H1 (cell line): ENCODE measurements at regions not wholly inside any gene's neighbourhood (a gene's known extent, or its start where the extent isn't known, plus 50 kb on each side); places are given as distances from the start of the nearest gene placed in this dataset.

ENCODE experiments used
- CTCF ChIA-PET: fragments of 300-600 bp; sonication (Branson Sonifier 250); formaldehyde crosslinking; loops from one replicate; lab custom pipeline; 2021; ENCODE audit not compliant: partially characterized antibody; lab: Charles Lee
- POLR2A ChIA-PET: fragments of 300-600 bp; sonication (Branson Sonifier 250); formaldehyde crosslinking; loops from one replicate; lab custom pipeline; 2021; ENCODE audit warnings: inconsistent platforms; ENCODE audit not compliant: partially characterized antibody; lab: Charles Lee
- DNase-seq, 2 experiments: peaks; one replicate each; pipeline versions ENCODE4 v3.0.0 to v3.0.0-alpha.2; 2010 to 2022; ENCODE audit warnings: low spot score in 2 of 2, low read depth in 1 of 2, mixed read lengths in 1 of 2
- FAIRE-seq: peaks from 2 replicates; lab custom pipeline; 2011; peaks lifted over from hg19 to GRCh38; lab: Jason Lieb, UNC
- H2AFZ ChIP-seq: 2 replicates; pipeline ENCODE4 v1.8.1; 2012; ENCODE audit warnings: low read length, inconsistent platforms
- H2AK5ac ChIP-seq: 2 replicates; pipeline ENCODE4 v1.6.1; 2013; ENCODE audit warnings: low read depth, low read length
- H2BK120ac ChIP-seq: replicated peaks from 2 replicates; pipeline ENCODE3; 2013; ENCODE audit warnings: low read depth, low read length, inconsistent platforms
- H2BK12ac ChIP-seq: 2 replicates; pipeline ENCODE4 v1.6.1; 2013; ENCODE audit warnings: low read depth, low read length
- H2BK15ac ChIP-seq: 2 replicates; pipeline ENCODE4 v1.6.1; 2013; ENCODE audit warnings: low read length
- H2BK20ac ChIP-seq: 2 replicates; pipeline ENCODE4 v1.6.1; 2013; ENCODE audit warnings: low read length
- H2BK5ac ChIP-seq: 2 replicates; pipeline ENCODE4 v1.6.1; 2013; ENCODE audit warnings: low read depth, low read length
- H3K14ac ChIP-seq: 2 replicates; pipeline ENCODE4 v1.6.1; 2013; ENCODE audit warnings: inconsistent platforms; ENCODE audit not compliant: insufficient read length
- H3K18ac ChIP-seq: 2 replicates; pipeline ENCODE4 v1.6.1; 2013; ENCODE audit warnings: low read length; ENCODE audit errors: extremely low read depth
- H3K23ac ChIP-seq: 2 replicates; pipeline ENCODE4 v1.6.1; 2013; ENCODE audit warnings: inconsistent platforms; ENCODE audit not compliant: insufficient read length
- H3K23me2 ChIP-seq: 2 replicates; pipeline ENCODE4 v1.6.1; 2013; ENCODE audit warnings: low read depth, low read length
- H3K27ac ChIP-seq: 2 replicates; pipeline ENCODE4 v1.6.1; 2011; ENCODE audit warnings: low read depth, low read length, inconsistent platforms
- H3K27me3 ChIP-seq, 4 experiments: replicated peaks in 1 of 4; 1 replicate in 1 of 4; 2 replicates in 3 of 4; pipeline versions ENCODE4 v1.6.1 to v1.8.1; 2011 to 2013; ENCODE audit warnings: low read length in 3 of 4, mild to moderate bottlenecking in 3 of 4, inconsistent platforms in 2 of 4, mixed read lengths in 2 of 4, moderate library complexity in 1 of 4; ENCODE audit not compliant: control insufficient read depth in 3 of 4, insufficient read depth in 3 of 4; ENCODE audit errors: extremely low read depth in 1 of 4
- H3K36me3 ChIP-seq, 4 experiments: 2 replicates each; pipeline versions ENCODE4 v1.6.1 to v1.8.1; 2011 to 2013; ENCODE audit warnings: mild to moderate bottlenecking in 4 of 4, low read length in 3 of 4, moderate library complexity in 2 of 4, control low read depth in 1 of 4, inconsistent platforms in 1 of 4; ENCODE audit not compliant: insufficient read depth in 4 of 4, control insufficient read depth in 2 of 4
- H3K4ac ChIP-seq: replicated peaks from 2 replicates; pipeline ENCODE3; 2013; ENCODE audit warnings: low read length, low read depth, mixed read lengths, inconsistent platforms; ENCODE audit not compliant: insufficient read length
- H3K4me1 ChIP-seq, 4 experiments: replicated peaks in 1 of 4; 1 replicate in 1 of 4; 2 replicates in 3 of 4; pipeline versions ENCODE4 v1.6.1 to v1.8.1; 2011 to 2013; ENCODE audit warnings: low read length in 3 of 4, inconsistent platforms in 2 of 4, mixed read lengths in 1 of 4; ENCODE audit not compliant: insufficient read depth in 4 of 4, control insufficient read depth in 3 of 4
- H3K4me2 ChIP-seq, 2 experiments: 2 replicates each; pipeline versions ENCODE4 v1.6.1 to v1.8.1; 2011 to 2013; ENCODE audit warnings: low read depth in 2 of 2, low read length in 2 of 2, control low read depth in 1 of 2, inconsistent platforms in 1 of 2, mild to moderate bottlenecking in 1 of 2; ENCODE audit not compliant: insufficient read depth in 1 of 2
- H3K4me3 ChIP-seq, 4 experiments: fragments of 200-600, 300-600 bp in 1 of 4; sonication (generic), shearing (Covaris generic), sonication (Bioruptor Twin) in 1 of 4; 2 replicates each; pipeline versions ENCODE4 v1.5.1 to v1.8.1; 2011 to 2016; ENCODE audit warnings: low read length in 4 of 4, low read depth in 3 of 4, control low read depth in 2 of 4, inconsistent platforms in 2 of 4, mild to moderate bottlenecking in 2 of 4, mixed read lengths in 1 of 4, moderate library complexity in 1 of 4; ENCODE audit not compliant: insufficient read depth in 2 of 4; ENCODE audit errors: extremely low read depth in 1 of 4
- H3K56ac ChIP-seq: replicated peaks from 2 replicates; pipeline ENCODE3; 2013; ENCODE audit warnings: low read depth, mild to moderate bottlenecking, mixed read lengths, low read length, inconsistent platforms; ENCODE audit not compliant: insufficient read length
- H3K79me1 ChIP-seq: 2 replicates; pipeline ENCODE4 v1.6.1; 2013; ENCODE audit warnings: low read depth, low read length, control low read depth
- H3K79me2 ChIP-seq, 2 experiments: 2 replicates each; pipeline versions ENCODE4 v1.6.1 to v1.8.1; 2012 to 2013; ENCODE audit warnings: low read length in 2 of 2, mild to moderate bottlenecking in 2 of 2, inconsistent platforms in 1 of 2; ENCODE audit not compliant: insufficient read depth in 2 of 2, control insufficient read depth in 1 of 2
- H3K9ac ChIP-seq, 4 experiments: replicated peaks in 1 of 4; 1 replicate in 1 of 4; 2 replicates in 3 of 4; pipeline versions ENCODE4 v1.6.1 to v1.8.1; 2011 to 2013; ENCODE audit warnings: low read depth in 3 of 4, low read length in 3 of 4, control low read depth in 2 of 4, mild to moderate bottlenecking in 2 of 4, moderate library complexity in 2 of 4, inconsistent platforms in 1 of 4; ENCODE audit errors: extremely low read depth in 1 of 4
- H3K9me3 ChIP-seq, 2 experiments: 2 replicates each; pipeline versions ENCODE4 v1.6.1 to v1.8.1; 2012 to 2013; ENCODE audit warnings: mild to moderate bottlenecking in 2 of 2, moderate library complexity in 2 of 2, control low read depth in 1 of 2, inconsistent platforms in 1 of 2, low read depth in 1 of 2, low read length in 1 of 2, mixed read lengths in 1 of 2; ENCODE audit not compliant: insufficient read depth in 2 of 2
- H4K20me1 ChIP-seq, 2 experiments: replicated peaks in 1 of 2; 2 replicates each; pipeline versions ENCODE3 to v1.8.1; 2011 to 2013; ENCODE audit warnings: inconsistent platforms in 2 of 2, low read length in 2 of 2, mild to moderate bottlenecking in 1 of 2; ENCODE audit not compliant: insufficient read depth in 2 of 2, control insufficient read depth in 1 of 2
- H4K5ac ChIP-seq: 2 replicates; pipeline ENCODE4 v1.6.1; 2013; ENCODE audit warnings: low read length, low read depth, mixed read lengths, inconsistent platforms; ENCODE audit not compliant: insufficient read length
- H4K8ac ChIP-seq: 2 replicates; pipeline ENCODE4 v1.8.0; 2013; ENCODE audit warnings: mild to moderate bottlenecking, moderate library complexity, low read length, inconsistent platforms; ENCODE audit not compliant: insufficient read depth; ENCODE audit errors: extremely low read depth
- H4K91ac ChIP-seq: replicated peaks from 2 replicates; pipeline ENCODE3; 2013; ENCODE audit warnings: low read length, mixed read lengths, inconsistent platforms; ENCODE audit not compliant: insufficient read length
- BCL11A ChIP-seq, 2 experiments: IDR thresholded peaks; one replicate each; pipeline ENCODE4 v1.6.1; 2011; ENCODE audit warnings: low read depth in 2 of 2, low read length in 2 of 2, mild to moderate bottlenecking in 2 of 2
- CHD1 ChIP-seq: IDR thresholded peaks from 2 replicates; pipeline ENCODE4 v1.6.1; 2012; ENCODE audit warnings: low read depth, low read length, improper control_type of control experiment
- CTBP2 ChIP-seq: IDR thresholded peaks from 2 replicates; pipeline ENCODE4 v1.7.0; 2011; ENCODE audit warnings: borderline replicate concordance, mild to moderate bottlenecking, moderate library complexity, mixed read lengths, low read length; ENCODE audit not compliant: insufficient read depth, insufficient read length
- EGR1 ChIP-seq: IDR thresholded peaks from 2 replicates; pipeline ENCODE4 v1.6.1; 2011; ENCODE audit warnings: low read depth, low read length, borderline replicate concordance
- FOSL1 ChIP-seq: IDR thresholded peaks from 2 replicates; pipeline ENCODE4 v1.6.1; 2011; ENCODE audit warnings: mild to moderate bottlenecking, low read depth, low read length, moderate library complexity; ENCODE audit not compliant: insufficient read depth
- JUN ChIP-seq: IDR thresholded peaks from 2 replicates; pipeline ENCODE4 v1.6.1; 2011; ENCODE audit warnings: low read depth, mild to moderate bottlenecking, improper control_type of control experiment, low read length
- MAX ChIP-seq: IDR thresholded peaks from 2 replicates; pipeline ENCODE4 v1.6.1; 2012; ENCODE audit warnings: inconsistent platforms
- PHF8 ChIP-seq: fragments of 200-600 bp; sonication (generic); conservative IDR thresholded peaks from 2 replicates; pipeline ENCODE4 v1.7.1; 2012; ENCODE audit warnings: low read depth, mild to moderate bottlenecking, inconsistent platforms, low read length, moderate library complexity
- POU5F1 ChIP-seq: IDR thresholded peaks from 2 replicates; pipeline ENCODE4 v1.6.1; 2011; ENCODE audit warnings: low read depth, mild to moderate bottlenecking, low read length, moderate library complexity
- SIN3A ChIP-seq, 2 experiments: IDR thresholded peaks in 1 of 2; conservative IDR thresholded peaks in 1 of 2; 2 replicates each; pipeline ENCODE4 v1.6.1; 2011 to 2012; ENCODE audit warnings: low read length in 2 of 2, improper control_type of control experiment in 1 of 2, low read depth in 1 of 2, mild to moderate bottlenecking in 1 of 2
- SIRT6 ChIP-seq: IDR thresholded peaks from one replicate; pipeline ENCODE4 v1.7.1; 2012; ENCODE audit warnings: low read length, inconsistent platforms
- SIX5 ChIP-seq: IDR thresholded peaks from 2 replicates; pipeline ENCODE4 v1.6.1; 2011; ENCODE audit warnings: mild to moderate bottlenecking, low read depth, low read length
- SP2 ChIP-seq: IDR thresholded peaks from 2 replicates; pipeline ENCODE4 v1.6.1; 2012; ENCODE audit warnings: mild to moderate bottlenecking, low read length, inconsistent platforms
- TCF12 ChIP-seq: IDR thresholded peaks from 2 replicates; pipeline ENCODE4 v1.6.1; 2011; ENCODE audit warnings: low read depth, mild to moderate bottlenecking, low read length
- YY1 ChIP-seq: IDR thresholded peaks from 2 replicates; pipeline ENCODE4 v1.6.1; 2011; ENCODE audit warnings: low read depth, mild to moderate bottlenecking, low read length
- WGBS, 2 experiments: shearing (Covaris generic) in 1 of 2; methylation state at CpG; one replicate each; pipeline versions ENCODE4 v1.1.6 to v1.1.7; 2013 to 2015; ENCODE audit warnings: low lambda C conversion rate in 2 of 2, mixed read lengths in 2 of 2, inconsistent platforms in 1 of 2, low coverage in 1 of 2, missing lambda C conversion rate in 1 of 2; ENCODE audit not compliant: insufficient replicate concordance in 2 of 2, insufficient coverage in 1 of 2, insufficient read length in 1 of 2; ENCODE audit errors: extremely low coverage in 1 of 2, missing lambda C conversion rate in 1 of 2; 5-methylcytosine and 5-hydroxymethylcytosine counted together

- ChIA-PET CTCF (interaction anchor here (1.0 to 1.4 kb wide), 3 partner anchors 11 to 131 kb away, joined by 3 to 4 read pairs (median 3); no protein-coding TSS in a partner anchor), POLR2A (no interaction called here)
- H4K5ac ChIP-seq = no peak overlapping the region
- no peak overlapping the region for H3K4me2 ChIP-seq
- H4K91ac ChIP-seq = no peak overlapping the region
- H2BK12ac ChIP-seq = no peak overlapping the region
- H3K56ac ChIP-seq = no peak overlapping the region
- no peaks in the 10 kb centered on the region for H3K79me1 ChIP-seq
- H2BK120ac ChIP-seq = no peak overlapping the region
- FAIRE-seq (no peak), DNase-seq (no peak)
- no peak overlapping the region for H3K23ac ChIP-seq
- H3K27me3 ChIP-seq = no peaks in the 10 kb centered on the region
- H3K23me2 ChIP-seq = no peaks in the 10 kb centered on the region
- H3K4ac ChIP-seq = no peak overlapping the region
- no peak overlapping the region for H3K4me3 ChIP-seq
- no peak overlapping the region for H2BK20ac ChIP-seq
- no peaks in the 10 kb centered on the region for H4K20me1 ChIP-seq
- H4K8ac ChIP-seq = no peak overlapping the region
- 88% methylated on average over 5 of the region's 5 CpGs; no CpG with 5 or more reads in 1 of the 2 experiments for WGBS, 2 experiments
- no peak overlapping the region for H3K9ac ChIP-seq
- H3K36me3 ChIP-seq = no peaks in the 10 kb centered on the region
- no peak overlapping the region for H3K18ac ChIP-seq
- no peak overlapping the region for H2BK15ac ChIP-seq
- H3K27ac ChIP-seq = no peak overlapping the region
- no peak overlapping the region for H2AFZ ChIP-seq
- H3K4me1 ChIP-seq = peaks cover 0 to 9% (median 4%) of the 10 kb centered on the region in 4 experiments; a peak in 3 of 7 replicates
- no peak overlapping the region for H2AK5ac ChIP-seq
- no peak overlapping the region for H2BK5ac ChIP-seq
- peaks cover 7 to 10% of the 10 kb centered on the region in 2 experiments; a peak in 2 of 4 replicates for H3K9me3 ChIP-seq
- no peaks in the 10 kb centered on the region for H3K79me2 ChIP-seq
- H3K14ac ChIP-seq = no peak overlapping the region
- no peak for TF ChIP-seq SIRT6
- no peak for TF ChIP-seq YY1
- TF ChIP-seq CHD1 = no peak
- TF ChIP-seq POU5F1 = no peak
- TF ChIP-seq CTBP2 = no peak
- no peak for TF ChIP-seq TCF12
- TF ChIP-seq SP2 = no peak
- TF ChIP-seq FOSL1 = no peak
- TF ChIP-seq EGR1 = no peak
- no peak for TF ChIP-seq BCL11A (IDR thresholded peaks at IDR 0.05; ENCODE audit: low read depth in 2 of 2, low read length in 2 of 2)
- no peak for TF ChIP-seq JUN
- TF ChIP-seq PHF8 = no peak
- TF ChIP-seq SIX5 = no peak
- TF ChIP-seq SIN3A (conservative IDR thresholded peaks at IDR 0.05 in 1 of 2, IDR thresholded peaks at IDR 0.05 in 1 of 2; ENCODE audit: low read depth in 1 of 2, low read length in 2 of 2) = no peak
- TF ChIP-seq MAX = no peak
Measured at GRCh38 chr10:78533098-78533497, 499.4 kb downstream of the RPS24 start.
